SK-N-SH (cell line): ENCODE measurements at regions not wholly inside any gene's neighbourhood (a gene's known extent, or its start where the extent isn't known, plus 50 kb on each side); places are given as distances from the start of the nearest gene placed in this dataset.

Experiments
- CTCF ChIA-PET: fragments of 300-600, 350-600 bp; formaldehyde crosslinking; extraction: SDS; loops from one replicate; lab custom pipeline; 2021; lab: Yijun Ruan, JAX
- POLR2A ChIA-PET: fragments of 350-600 bp; sonication (Branson Sonifier 250); formaldehyde crosslinking; extraction: SDS; loops from one replicate; lab custom pipeline; 2020; ENCODE audit warnings: antibody characterized with exemption, inconsistent platforms; lab: Yijun Ruan, JAX
- DNase-seq: peaks from one replicate; pipeline ENCODE4 v3.0.0; 2012
- H2AFZ ChIP-seq: fragments of 200-600 bp; sonication (generic); 2 replicates; pipeline ENCODE4 v1.8.1; 2016; ENCODE audit warnings: antibody characterized with exemption, mild to moderate bottlenecking, low read depth
- H3F3A ChIP-seq: fragments of 200-600 bp; sonication (generic); replicated peaks from 2 replicates; pipeline ENCODE3; 2016; ENCODE audit warnings: antibody characterized with exemption, mild to moderate bottlenecking; ENCODE audit not compliant: insufficient read depth
- H3K27ac ChIP-seq, 2 experiments: fragments of 200-500 bp in 1 of 2; fragments of 200-600 bp in 1 of 2; sonication (Bioruptor generic) in 1 of 2; sonication (generic), shearing (Covaris generic) in 1 of 2; 2 replicates each; pipeline versions ENCODE4 v1.5.1 to v1.6.1; 2014 to 2016; ENCODE audit warnings: low read depth in 2 of 2, inconsistent platforms in 1 of 2, low read length in 1 of 2, mild to moderate bottlenecking in 1 of 2, mixed read lengths in 1 of 2
- H3K27me3 ChIP-seq: fragments of 200-600 bp; sonication (generic), shearing (Covaris generic); 2 replicates; pipeline ENCODE4 v1.6.1; 2016; ENCODE audit warnings: mixed run types; ENCODE audit not compliant: insufficient read depth
- H3K36me3 ChIP-seq, 2 experiments: fragments of 200-500 bp in 1 of 2; fragments of 200-600 bp in 1 of 2; sonication (Bioruptor generic) in 1 of 2; sonication (generic) in 1 of 2; replicated peaks in 1 of 2; 2 replicates each; pipeline versions ENCODE3 to v1.5.1; 2014 to 2016; ENCODE audit warnings: low read length in 1 of 2, mild to moderate bottlenecking in 1 of 2; ENCODE audit not compliant: insufficient read depth in 2 of 2, control insufficient read depth in 1 of 2
- H3K4me1 ChIP-seq, 2 experiments: fragments of 200-500 bp in 1 of 2; fragments of 200-600 bp in 1 of 2; sonication (Bioruptor generic) in 1 of 2; sonication (generic), shearing (Covaris generic) in 1 of 2; 2 replicates each; pipeline versions ENCODE4 v1.5.1 to v1.6.1; 2014 to 2016; ENCODE audit warnings: low read depth in 1 of 2, low read length in 1 of 2, mixed run types in 1 of 2; ENCODE audit not compliant: insufficient read depth in 2 of 2, control insufficient read depth in 1 of 2
- H3K4me2 ChIP-seq: fragments of 200-600 bp; sonication (generic), shearing (Covaris generic); 2 replicates; pipeline ENCODE4 v1.6.1; 2017; ENCODE audit warnings: mixed run types
- H3K4me3 ChIP-seq, 2 experiments: fragments of 200-500 bp in 1 of 2; fragments of 200-600 bp in 1 of 2; sonication (Bioruptor generic) in 1 of 2; sonication (generic), shearing (Covaris generic) in 1 of 2; 2 replicates each; pipeline versions ENCODE4 v1.5.1 to v1.8.1; 2014 to 2016; ENCODE audit warnings: low read depth in 2 of 2, inconsistent platforms in 1 of 2, low read length in 1 of 2, mild to moderate bottlenecking in 1 of 2, mixed read lengths in 1 of 2, moderate library complexity in 1 of 2
- H3K79me2 ChIP-seq: fragments of 200-600 bp; sonication (generic); 2 replicates; pipeline ENCODE4 v1.8.1; 2017; ENCODE audit warnings: mild to moderate bottlenecking; ENCODE audit not compliant: insufficient read depth
- H3K9ac ChIP-seq: fragments of 200-600 bp; sonication (generic); 2 replicates; pipeline ENCODE4 v1.6.1; 2017; ENCODE audit warnings: mixed run types
- H3K9me2 ChIP-seq: fragments of 200-600 bp; sonication (generic); 2 replicates; pipeline ENCODE4 v1.6.1; 2017; ENCODE audit warnings: mixed run types
- H3K9me3 ChIP-seq: fragments of 200-600 bp; sonication (generic); 2 replicates; pipeline ENCODE4 v1.6.1; 2017; ENCODE audit warnings: mixed run types, mild to moderate bottlenecking, moderate library complexity
- H4K20me1 ChIP-seq: fragments of 200-600 bp; sonication (generic); 2 replicates; pipeline ENCODE4 v1.6.1; 2017; ENCODE audit warnings: mild to moderate bottlenecking, mixed run types; ENCODE audit not compliant: insufficient read depth
- CTCF ChIP-seq: fragments of 200-600 bp; sonication (generic); IDR thresholded peaks from 2 replicates; pipeline ENCODE4 v1.6.1; 2017; ENCODE audit warnings: antibody characterized with exemption, mild to moderate bottlenecking, moderate library complexity
- EP300 ChIP-seq, 2 experiments: IDR thresholded peaks; 2 replicates each; pipeline versions ENCODE4 v1.4.0 to v1.6.1; 2012; ENCODE audit warnings: borderline replicate concordance in 1 of 2, low read depth in 1 of 2, low read length in 1 of 2
- FOSL2 ChIP-seq: IDR thresholded peaks from 2 replicates; pipeline ENCODE4 v1.4.0; 2012; ENCODE audit warnings: low read depth, mild to moderate bottlenecking, moderate library complexity, borderline replicate concordance
- GABPA ChIP-seq: IDR thresholded peaks from 2 replicates; pipeline ENCODE4 v1.4.0; 2012; ENCODE audit warnings: low read depth, mild to moderate bottlenecking
- GATA2 ChIP-seq: sonication (generic); formaldehyde crosslinking; IDR thresholded peaks from 2 replicates; pipeline ENCODE4 v1.5.0; 2020; ENCODE audit warnings: mild to moderate bottlenecking, missing genetic modification reagents
- JUND ChIP-seq: IDR thresholded peaks from 2 replicates; pipeline ENCODE4 v1.4.0; 2012
- MAX ChIP-seq: IDR thresholded peaks from 2 replicates; pipeline ENCODE4 v1.4.0; 2012; ENCODE audit warnings: low read depth
- MEF2A ChIP-seq: IDR thresholded peaks from 2 replicates; pipeline ENCODE4 v1.4.0; 2012; ENCODE audit warnings: low read depth, borderline replicate concordance
- NFIC ChIP-seq: IDR thresholded peaks from 2 replicates; pipeline ENCODE4 v1.4.0; 2012; ENCODE audit warnings: borderline replicate concordance
- RCOR1 ChIP-seq: fragments of 150-350 bp; IDR thresholded peaks from 2 replicates; pipeline ENCODE4 v1.6.1; 2017; ENCODE audit warnings: antibody characterized with exemption, low read length
- REST ChIP-seq: IDR thresholded peaks from 2 replicates; pipeline ENCODE4 v1.6.1; 2012; ENCODE audit warnings: mild to moderate bottlenecking, low read depth, low read length, moderate library complexity
- RFX5 ChIP-seq: IDR thresholded peaks from 2 replicates; pipeline ENCODE4 v1.6.1; 2012; ENCODE audit warnings: mild to moderate bottlenecking, improper control_type of control experiment, low read length
- RXRA ChIP-seq: IDR thresholded peaks from 2 replicates; pipeline ENCODE4 v1.4.0; 2012; ENCODE audit warnings: low read depth, mild to moderate bottlenecking, borderline replicate concordance
- SIN3A ChIP-seq: IDR thresholded peaks from 2 replicates; pipeline ENCODE4 v1.6.1; 2012; ENCODE audit warnings: low read depth, mild to moderate bottlenecking, low read length, moderate library complexity, borderline replicate concordance
- SMC3 ChIP-seq: IDR thresholded peaks from 2 replicates; pipeline ENCODE4 v1.6.1; 2012; ENCODE audit warnings: low read depth, low read length, improper control_type of control experiment
- TCF12 ChIP-seq: IDR thresholded peaks from 2 replicates; pipeline ENCODE4 v1.4.0; 2012
- TEAD4 ChIP-seq: IDR thresholded peaks from 2 replicates; pipeline ENCODE4 v1.4.0; 2012; ENCODE audit warnings: mild to moderate bottlenecking, borderline replicate concordance; ENCODE audit not compliant: insufficient read depth
- YY1 ChIP-seq: IDR thresholded peaks from 2 replicates; pipeline ENCODE4 v1.4.0; 2012; ENCODE audit warnings: low read depth, mild to moderate bottlenecking
- WGBS: methylation state at CpG from one replicate; pipeline ENCODE4 v1.1.6; 2017; ENCODE audit warnings: low lambda C conversion rate; 5-methylcytosine and 5-hydroxymethylcytosine counted together
- TF ChIP-seq, protein P1 (sequence below): IDR thresholded peaks from 2 replicates; pipeline ENCODE4; 2012

DNA sequence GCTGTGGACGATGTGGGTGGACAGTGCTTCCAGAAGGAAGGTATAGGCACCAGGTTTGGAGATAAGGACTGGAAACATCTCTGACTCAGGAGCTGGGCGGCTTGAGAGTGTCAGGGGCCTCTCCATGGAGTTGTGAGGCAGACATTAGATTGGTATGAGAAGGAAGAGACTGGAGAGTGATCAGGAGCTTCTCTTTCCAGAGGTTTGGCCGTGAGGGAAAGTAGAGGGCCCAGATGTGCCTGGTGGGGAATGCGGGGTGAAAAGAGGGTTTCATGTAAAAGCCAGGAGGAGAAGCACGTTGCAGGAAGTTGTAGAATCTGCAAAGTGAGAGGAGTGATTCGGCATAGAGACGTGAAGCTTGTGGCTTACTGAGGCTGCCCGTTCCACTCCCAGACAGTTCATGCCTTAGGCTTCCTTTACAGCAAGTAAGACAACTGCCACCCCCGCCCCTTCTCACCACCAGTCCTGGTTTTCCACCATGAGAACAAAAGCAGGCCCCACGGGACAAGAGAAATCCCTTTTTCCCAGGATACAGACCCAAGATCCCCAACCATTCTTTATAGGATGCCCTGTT is 166.3 kb upstream of the HDAC4 start:
- POLR2A ChIA-PET: no interaction called here
- no peaks in the 10 kb centered on the region for H3K9me3 ChIP-seq
- H4K20me1 ChIP-seq: no peaks in the 10 kb centered on the region
- no peaks in the 10 kb centered on the region for H3K79me2 ChIP-seq
- 32% methylated on average over 10 of the region's 10 CpGs for WGBS
- CTCF ChIA-PET: interaction anchor here (1.0 kb wide), 1 partner anchor 10 kb away, joined by 4 read pairs; no protein-coding TSS in a partner anchor
- no peak overlapping the region for H3K27ac ChIP-seq
- no peak overlapping the region for H3K4me3 ChIP-seq
- no peaks in the 10 kb centered on the region for H3K9me2 ChIP-seq
- no peaks in the 10 kb centered on the region for H3K27me3 ChIP-seq
- no peak overlapping the region for H3K4me2 ChIP-seq
- H2AFZ ChIP-seq: no peak overlapping the region
- no peak overlapping the region for H3K9ac ChIP-seq
- DNase-seq: no peak
- TF ChIP-seq JUND: no peak
- no peak for TF ChIP-seq MEF2A
- TF ChIP-seq NFIC: no peak
- no peak for TF ChIP-seq RXRA
- TF ChIP-seq FOSL2: no peak
- TF ChIP-seq CTCF: no peak
- TF ChIP-seq TCF12: no peak
- no peak for TF ChIP-seq RFX5
- no peak for TF ChIP-seq SIN3A
- TF ChIP-seq GABPA: no peak
- no peak for TF ChIP-seq MAX
- TF ChIP-seq RCOR1: no peak
- no peak for TF ChIP-seq YY1
- no peak for TF ChIP-seq TEAD4
- no peak for TF ChIP-seq SMC3
- no peak for TF ChIP-seq EP300 (IDR thresholded peaks at IDR 0.05; ENCODE audit: borderline replicate concordance in 1 of 2, low read depth in 1 of 2, low read length in 1 of 2)
- no peaks in the 10 kb centered on the region for H3F3A ChIP-seq
- H3K36me3 ChIP-seq: no peaks in the 10 kb centered on the region
- H3K4me1 ChIP-seq: peaks cover 0 to 10% of the 10 kb centered on the region in 2 experiments; a peak in 1 of 4 replicates

- Histone ChIP-seq H3K9me3 (no peaks in the 10 kb centered on the region), H3K4me2 (no peak overlapping the region), H3K4me1 (peaks cover 0 to 17% of the 10 kb centered on the region in 2 experiments; a peak in 1 of 4 replicates), H3K9ac (no peak overlapping the region), H3K27me3 (no peaks in the 10 kb centered on the region), H3K4me3 (no peak overlapping the region), H3K27ac (no peak overlapping the region), H2AFZ (no peak overlapping the region), H3K79me2 (no peaks in the 10 kb centered on the region), H3K9me2 (no peaks in the 10 kb centered on the region), H3K36me3 (no peaks in the 10 kb centered on the region), H3F3A (no peaks in the 10 kb centered on the region), H4K20me1 (no peaks in the 10 kb centered on the region)
- POLR2A ChIA-PET: no interaction called here
- no peak for DNase-seq
- CTCF ChIA-PET: no interaction called here
- 50% methylated on average over 14 of the region's 15 CpGs for WGBS
- no peak for TF ChIP-seq GATA2
- TF ChIP-seq REST: no peak
- no peak for TF ChIP-seq MAX
- TF ChIP-seq RXRA: no peak
- TF ChIP-seq JUND: no peak
- TF ChIP-seq, protein P1, sequence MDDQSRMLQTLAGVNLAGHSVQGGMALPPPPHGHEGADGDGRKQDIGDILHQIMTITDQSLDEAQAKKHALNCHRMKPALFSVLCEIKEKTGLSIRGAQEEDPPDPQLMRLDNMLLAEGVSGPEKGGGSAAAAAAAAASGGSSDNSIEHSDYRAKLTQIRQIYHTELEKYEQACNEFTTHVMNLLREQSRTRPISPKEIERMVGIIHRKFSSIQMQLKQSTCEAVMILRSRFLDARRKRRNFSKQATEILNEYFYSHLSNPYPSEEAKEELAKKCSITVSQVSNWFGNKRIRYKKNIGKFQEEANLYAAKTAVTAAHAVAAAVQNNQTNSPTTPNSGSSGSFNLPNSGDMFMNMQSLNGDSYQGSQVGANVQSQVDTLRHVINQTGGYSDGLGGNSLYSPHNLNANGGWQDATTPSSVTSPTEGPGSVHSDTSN: no peak
These were observed 165.6 kb upstream of the HDAC4 start for GRCh38 chr2:239566162-239566994.
